LNCAP (cell line): ENCODE measurements at regions not wholly inside any gene's neighbourhood (a gene's known extent, or its start where the extent isn't known, plus 50 kb on each side); places are given as distances from the start of the nearest gene placed in this dataset.

Source experiments
- CTCF ChIP-seq: fragments of 450-650 bp; IDR thresholded peaks from 2 replicates; pipeline ENCODE4 v1.5.1; 2017; ENCODE audit warnings: mild to moderate bottlenecking

- TF ChIP-seq CTCF = no peak
Measured at GRCh38 chr1:2934156-2934540, 87.1 kb upstream of the ACTRT2 start.

DNA sequence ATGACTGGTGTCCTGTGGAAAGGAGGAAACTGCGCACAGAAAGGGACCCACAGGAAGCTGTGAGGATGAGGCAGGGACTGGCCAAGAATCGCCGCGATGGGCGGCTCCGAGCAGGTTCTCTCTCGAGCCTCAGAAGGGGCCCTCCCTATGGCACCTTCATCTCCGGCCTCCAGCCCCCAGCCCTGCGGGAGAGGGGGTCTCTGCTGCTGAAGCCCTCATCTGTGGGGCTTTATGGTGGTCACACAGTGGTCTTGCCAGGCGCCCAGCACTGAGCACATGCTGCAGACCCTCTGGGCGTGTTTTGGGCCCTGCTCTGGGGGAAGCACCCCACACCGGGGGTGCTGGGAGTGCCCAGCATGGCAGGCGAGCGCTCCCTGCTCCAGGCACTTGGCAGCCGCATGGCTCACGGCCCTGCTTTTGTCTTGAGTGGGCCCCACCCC, 86.6 kb upstream of the ACTRT2 start:
- no peak for TF ChIP-seq CTCF

DNA sequence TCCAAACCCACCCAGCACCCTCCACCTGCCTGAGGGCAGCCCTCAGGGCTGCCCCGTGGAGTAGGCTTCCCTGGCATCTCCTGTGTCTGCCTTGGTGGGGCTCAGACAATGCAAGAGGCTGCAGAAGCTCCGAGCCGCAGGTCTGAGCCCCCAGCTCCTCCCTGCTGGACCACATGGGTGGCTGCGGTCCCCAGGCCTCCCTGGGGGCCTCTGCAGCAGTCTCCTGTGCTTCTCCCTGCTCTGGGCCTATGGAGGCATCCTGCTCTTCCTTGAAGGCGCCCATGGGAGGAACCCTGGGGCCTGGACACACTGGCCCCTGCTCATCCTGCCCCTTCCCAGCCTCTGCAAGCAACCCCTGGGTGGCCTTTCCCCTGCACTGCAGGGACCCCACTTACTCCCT, 86.1 kb upstream of the ACTRT2 start:
- TF ChIP-seq CTCF = no peak

DNA sequence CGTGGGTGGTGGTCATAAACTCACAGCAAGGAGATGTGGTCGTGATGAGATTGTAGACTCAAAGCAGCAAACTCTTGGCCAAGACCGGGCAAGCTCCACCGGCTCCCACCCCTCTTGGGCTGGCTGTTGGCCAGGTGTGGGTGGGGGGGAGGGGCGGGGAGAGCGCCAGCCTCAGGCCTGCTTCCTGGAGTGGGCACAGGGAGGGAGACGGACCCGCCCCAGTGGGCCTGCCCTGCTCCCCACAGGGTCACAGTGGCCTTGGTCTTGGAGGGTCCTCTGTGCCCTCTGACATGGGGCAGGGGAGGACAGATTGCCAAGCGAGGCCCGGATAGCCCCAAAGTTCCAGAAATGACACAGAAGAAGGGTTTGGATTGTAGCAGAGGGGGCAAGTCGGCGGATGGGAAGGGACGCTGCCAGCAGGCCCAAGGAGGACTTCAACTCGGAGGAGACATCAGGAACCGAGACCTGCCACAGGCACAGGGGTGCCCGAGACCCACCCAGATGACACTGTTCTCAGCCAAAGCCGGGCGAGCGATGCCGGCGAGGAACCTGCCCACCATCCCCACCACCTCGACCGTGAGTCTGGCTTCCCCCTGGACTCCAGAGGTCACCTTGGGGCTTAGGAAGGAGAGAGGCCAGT, 85.4 kb upstream of the ACTRT2 start:
- TF ChIP-seq CTCF = no peak

GRCh38 chr1:2936559-2937515, 84.4 kb upstream of the ACTRT2 start:
- TF ChIP-seq CTCF = no peak

DNA sequence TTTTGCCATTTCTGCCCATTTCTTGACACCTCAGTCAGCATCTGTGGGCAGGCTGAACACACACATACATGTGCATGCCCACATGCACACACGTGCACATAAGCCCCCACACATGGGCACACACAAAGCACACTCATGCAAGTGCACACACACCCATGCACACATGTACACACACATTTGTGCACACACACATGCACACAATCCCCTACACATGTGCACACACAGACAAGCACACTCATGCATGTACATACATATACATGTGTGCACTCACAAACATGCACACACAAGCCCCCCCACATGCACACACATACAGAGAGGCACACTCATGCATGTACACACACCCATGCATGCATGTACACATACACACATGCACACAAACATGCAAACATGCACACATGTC, 83.5 kb upstream of the ACTRT2 start:
- no peak for TF ChIP-seq CTCF

DNA sequence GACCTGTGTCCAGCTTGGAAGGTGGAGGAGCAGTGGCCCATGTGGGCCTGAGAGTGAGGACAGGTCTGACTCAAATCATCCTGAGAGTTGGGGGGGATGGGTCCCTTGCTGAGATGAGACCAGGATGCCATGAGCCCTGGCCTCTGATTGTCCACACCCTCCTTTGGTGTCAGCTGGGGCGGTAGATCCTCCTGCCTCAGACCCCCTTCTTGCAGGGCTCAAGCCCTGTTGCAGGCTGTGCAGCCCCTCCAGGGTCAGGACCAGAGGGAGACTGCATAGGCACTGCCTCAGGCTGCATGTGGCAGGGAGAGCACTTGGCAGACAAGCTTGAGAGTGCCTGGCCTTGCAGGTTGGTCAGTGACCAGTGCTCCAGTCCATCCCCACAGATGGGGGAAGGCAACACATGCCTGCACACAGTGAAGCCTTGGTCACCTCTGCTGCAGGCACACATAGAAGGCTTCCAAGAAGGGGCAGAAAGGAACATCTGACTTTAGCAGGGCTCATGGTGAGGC, 82.2 kb upstream of the ACTRT2 start:
- TF ChIP-seq CTCF = no peak
